ENCODE measurements at regions not wholly inside any gene's neighbourhood (a gene's known extent, or its start where the extent isn't known, plus 50 kb on each side); places are given as distances from the start of the nearest gene placed in this dataset.
A peak's percentile ranks its signal among the peaks of the same experiment; 100 is the strongest.
"Not testable (repeated sequence)": the region's sequence is repeated elsewhere in the genome, so short reads cannot be mapped to it uniquely, and the experiment has no call there.

DNA sequence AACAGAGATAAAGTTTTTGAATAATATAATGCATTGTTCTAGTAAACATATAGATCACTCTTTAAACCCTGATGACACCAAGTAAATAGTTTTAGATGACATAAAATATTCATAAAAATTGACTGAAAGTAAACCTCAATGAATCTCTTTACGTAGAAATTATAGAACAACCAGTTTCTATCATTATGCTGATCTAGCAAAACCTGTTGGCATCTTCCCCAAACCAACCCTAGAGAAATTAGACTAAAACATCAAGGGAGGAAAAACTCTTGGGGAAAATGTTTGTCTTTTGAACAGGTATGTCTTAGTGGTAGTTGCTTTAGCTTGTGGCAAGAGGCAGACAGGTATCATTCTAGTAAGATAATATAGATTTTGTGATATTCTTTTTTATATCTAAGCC, 747.0 kb upstream of the CDH6 start:
- TF ChIP-seq, protein P1, sequence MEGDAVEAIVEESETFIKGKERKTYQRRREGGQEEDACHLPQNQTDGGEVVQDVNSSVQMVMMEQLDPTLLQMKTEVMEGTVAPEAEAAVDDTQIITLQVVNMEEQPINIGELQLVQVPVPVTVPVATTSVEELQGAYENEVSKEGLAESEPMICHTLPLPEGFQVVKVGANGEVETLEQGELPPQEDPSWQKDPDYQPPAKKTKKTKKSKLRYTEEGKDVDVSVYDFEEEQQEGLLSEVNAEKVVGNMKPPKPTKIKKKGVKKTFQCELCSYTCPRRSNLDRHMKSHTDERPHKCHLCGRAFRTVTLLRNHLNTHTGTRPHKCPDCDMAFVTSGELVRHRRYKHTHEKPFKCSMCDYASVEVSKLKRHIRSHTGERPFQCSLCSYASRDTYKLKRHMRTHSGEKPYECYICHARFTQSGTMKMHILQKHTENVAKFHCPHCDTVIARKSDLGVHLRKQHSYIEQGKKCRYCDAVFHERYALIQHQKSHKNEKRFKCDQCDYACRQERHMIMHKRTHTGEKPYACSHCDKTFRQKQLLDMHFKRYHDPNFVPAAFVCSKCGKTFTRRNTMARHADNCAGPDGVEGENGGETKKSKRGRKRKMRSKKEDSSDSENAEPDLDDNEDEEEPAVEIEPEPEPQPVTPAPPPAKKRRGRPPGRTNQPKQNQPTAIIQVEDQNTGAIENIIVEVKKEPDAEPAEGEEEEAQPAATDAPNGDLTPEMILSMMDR (IDR thresholded peaks at IDR 0.05; ENCODE audit: poor library complexity, severe bottlenecking) = no peak
- H3K36me3 ChIP-seq (ENCODE audit: low read depth) = no peaks in the 10 kb centered on the region
- no peak for ATAC-seq (ENCODE audit: low read depth)
- H3K9me3 ChIP-seq (ENCODE audit: severe bottlenecking) = peaks cover 2% of the 10 kb centered on the region
- no peak for DNase-seq (ENCODE audit: low spot score)
- no peak overlapping the region for H3K27ac ChIP-seq (ENCODE audit: poor library complexity, severe bottlenecking)
- H3K4me1 ChIP-seq (ENCODE audit: insufficient read depth, poor library complexity, severe bottlenecking) = no peaks in the 10 kb centered on the region
- peaks cover 26% of the 10 kb centered on the region for H3K27me3 ChIP-seq (ENCODE audit: insufficient read depth, poor library complexity, severe bottlenecking)
- H3K4me3 ChIP-seq (ENCODE audit: severe bottlenecking) = no peak overlapping the region

DNA sequence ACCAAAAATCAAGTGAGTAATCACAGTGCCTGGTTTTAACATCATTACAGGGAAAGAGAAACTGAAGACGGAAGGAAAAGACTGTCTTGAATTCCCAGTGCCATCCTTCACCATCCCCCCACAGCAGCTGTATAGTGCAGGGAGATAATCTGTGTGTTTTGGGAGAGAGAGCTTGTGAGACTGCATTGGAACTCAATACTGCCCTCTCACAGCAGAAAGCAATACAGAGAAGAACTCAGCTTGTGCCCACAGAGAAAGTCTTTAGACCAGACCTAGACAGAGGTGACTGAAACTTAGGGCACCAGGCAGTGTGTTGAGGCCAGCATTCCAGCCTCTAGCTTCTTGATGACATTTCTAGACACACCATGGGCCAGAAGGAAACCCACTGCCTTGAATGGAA, 754.7 kb upstream of the CDH6 start:
- peaks cover 2% of the 10 kb centered on the region for H3K9me3 ChIP-seq (ENCODE audit: severe bottlenecking)
- no peak overlapping the region for H3K27ac ChIP-seq (ENCODE audit: poor library complexity, severe bottlenecking)
- TF ChIP-seq, protein P1 (IDR thresholded peaks at IDR 0.05; ENCODE audit: poor library complexity, severe bottlenecking) = no peak
- no peaks in the 10 kb centered on the region for H3K36me3 ChIP-seq (ENCODE audit: low read depth)
- H3K4me3 ChIP-seq (ENCODE audit: severe bottlenecking) = no peak overlapping the region
- H3K4me1 ChIP-seq (ENCODE audit: insufficient read depth, poor library complexity, severe bottlenecking) = peaks cover 4% of the 10 kb centered on the region
- no peak for DNase-seq (ENCODE audit: low spot score)
- peaks cover 8% of the 10 kb centered on the region for H3K27me3 ChIP-seq (ENCODE audit: insufficient read depth, poor library complexity, severe bottlenecking)
- ATAC-seq (ENCODE audit: low read depth) = no peak

DNA sequence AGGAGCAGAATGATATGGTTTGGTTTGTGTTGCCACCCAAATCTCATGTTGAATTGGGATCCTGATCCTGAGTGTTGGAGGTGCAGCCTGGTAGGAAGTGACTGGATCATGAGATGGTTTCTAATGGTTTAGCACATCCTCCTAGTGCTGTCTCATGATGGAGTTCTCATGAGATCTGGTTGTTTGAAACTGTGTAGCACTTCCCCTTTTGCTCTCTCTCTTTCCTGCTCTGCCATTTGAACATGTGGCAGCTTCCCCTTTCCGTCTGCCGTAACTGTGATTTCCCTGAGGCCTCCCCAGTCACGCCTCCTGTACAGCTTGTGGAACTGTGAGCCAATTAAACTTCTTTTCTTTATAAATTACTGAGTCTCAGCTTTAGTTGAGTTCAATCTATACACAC, 756.8 kb upstream of the CDH6 start:
- ATAC-seq (ENCODE audit: low read depth) (no peak), DNase-seq (ENCODE audit: low spot score) (no peak)
- Histone ChIP-seq H3K4me3 (ENCODE audit: severe bottlenecking) (no peak overlapping the region), H3K4me1 (ENCODE audit: insufficient read depth, poor library complexity, severe bottlenecking) (peaks cover 4% of the 10 kb centered on the region), H3K9me3 (ENCODE audit: severe bottlenecking) (no peaks in the 10 kb centered on the region), H3K27ac (ENCODE audit: poor library complexity, severe bottlenecking) (no peak overlapping the region), H3K27me3 (ENCODE audit: insufficient read depth, poor library complexity, severe bottlenecking) (no peaks in the 10 kb centered on the region), H3K36me3 (ENCODE audit: low read depth) (no peaks in the 10 kb centered on the region)
- TF ChIP-seq, protein P1 (IDR thresholded peaks at IDR 0.05; ENCODE audit: poor library complexity, severe bottlenecking) = no peak

DNA sequence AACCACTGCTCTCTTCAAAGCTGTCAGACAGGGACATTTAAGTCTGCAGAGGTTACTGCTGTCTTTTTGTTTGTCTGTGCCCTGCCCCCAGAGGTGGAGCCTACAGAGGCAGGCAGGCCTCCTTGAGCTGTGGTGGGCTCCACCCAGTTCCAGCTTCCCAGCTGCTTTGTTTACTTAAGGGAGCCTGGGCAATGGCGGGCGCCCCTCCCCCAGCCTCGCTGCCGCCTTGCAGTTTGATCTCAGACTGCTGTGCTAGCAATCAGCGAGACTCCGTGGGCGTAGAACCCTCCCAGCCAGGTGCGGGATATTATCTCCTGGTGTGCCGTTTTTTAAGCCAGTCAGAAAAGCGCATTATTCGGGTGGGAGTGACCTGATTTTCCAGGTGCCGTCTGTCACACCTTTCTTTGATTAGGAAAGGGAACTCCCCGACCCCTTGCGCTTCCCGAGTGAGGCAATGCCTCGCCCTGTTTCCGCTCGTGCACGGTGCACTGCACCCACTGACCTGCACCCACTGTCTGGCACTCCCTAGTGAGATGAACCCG, 764.5 kb upstream of the CDH6 start:
- not testable (repeated sequence) for H3K27ac ChIP-seq (ENCODE audit: poor library complexity, severe bottlenecking); H3K27me3 ChIP-seq (ENCODE audit: insufficient read depth, poor library complexity, severe bottlenecking); H3K4me1 ChIP-seq (ENCODE audit: insufficient read depth, poor library complexity, severe bottlenecking); H3K36me3 ChIP-seq (ENCODE audit: low read depth); DNase-seq (ENCODE audit: low spot score); H3K9me3 ChIP-seq (ENCODE audit: severe bottlenecking); ATAC-seq (ENCODE audit: low read depth)
- H3K4me3 ChIP-seq (ENCODE audit: severe bottlenecking) = peak overlapping the region; percentile 24

DNA sequence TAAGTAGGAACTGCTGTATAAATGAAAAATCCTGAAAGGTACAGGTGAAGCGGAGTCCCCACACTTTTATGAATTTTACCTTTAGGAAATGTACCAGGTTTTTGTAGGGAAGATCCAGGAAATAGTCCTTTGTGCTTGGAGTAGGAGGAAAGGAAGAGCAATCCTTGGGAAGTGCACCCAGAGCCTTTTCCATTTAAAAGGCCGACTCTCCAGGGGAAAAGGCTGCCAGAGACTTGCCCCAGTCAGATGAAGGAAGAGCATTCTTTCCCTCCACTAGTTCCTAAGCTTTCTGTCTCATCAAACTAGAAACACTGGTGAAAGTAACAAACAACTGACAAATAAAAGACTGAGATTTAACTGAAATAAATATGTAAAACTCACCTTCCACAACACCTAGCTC, 779.4 kb upstream of the CDH6 start:
- TF ChIP-seq, protein P1 (IDR thresholded peaks at IDR 0.05; ENCODE audit: poor library complexity, severe bottlenecking) = no peak
- H3K4me3 ChIP-seq (ENCODE audit: severe bottlenecking) = no peak overlapping the region
- peaks cover 9% of the 10 kb centered on the region for H3K27me3 ChIP-seq (ENCODE audit: insufficient read depth, poor library complexity, severe bottlenecking)
- H3K27ac ChIP-seq (ENCODE audit: poor library complexity, severe bottlenecking) = no peak overlapping the region
- H3K9me3 ChIP-seq (ENCODE audit: severe bottlenecking) = no peaks in the 10 kb centered on the region
- DNase-seq (ENCODE audit: low spot score) (no peak), ATAC-seq (ENCODE audit: low read depth) (no peak)
- no peaks in the 10 kb centered on the region for H3K4me1 ChIP-seq (ENCODE audit: insufficient read depth, poor library complexity, severe bottlenecking)
- H3K36me3 ChIP-seq (ENCODE audit: low read depth) = no peaks in the 10 kb centered on the region
